H1 (cell line): ENCODE measurements at regions not wholly inside any gene's neighbourhood (a gene's known extent, or its start where the extent isn't known, plus 50 kb on each side); places are given as distances from the start of the nearest gene placed in this dataset.

Experiments used
- BCL11A ChIP-seq, 2 experiments: IDR thresholded peaks; one replicate each; pipeline ENCODE4 v1.6.1; 2011; ENCODE audit warnings: low read depth in 2 of 2, low read length in 2 of 2, mild to moderate bottlenecking in 2 of 2
- CREB1 ChIP-seq: IDR thresholded peaks from 2 replicates; pipeline ENCODE4 v1.6.1; 2012; ENCODE audit warnings: inconsistent platforms
- CTBP2 ChIP-seq: IDR thresholded peaks from 2 replicates; pipeline ENCODE4 v1.7.0; 2011; ENCODE audit warnings: borderline replicate concordance, mild to moderate bottlenecking, moderate library complexity, mixed read lengths, low read length; ENCODE audit not compliant: insufficient read depth, insufficient read length
- CTCF ChIP-seq, 3 experiments: IDR thresholded peaks; 1 replicate in 2 of 3; 2 replicates in 1 of 3; pipeline versions ENCODE4 v1.5.1 to v1.6.1; 2011; ENCODE audit warnings: low read length in 3 of 3, mild to moderate bottlenecking in 3 of 3, inconsistent platforms in 2 of 3, low read depth in 1 of 3, moderate library complexity in 1 of 3; ENCODE audit not compliant: insufficient read depth in 1 of 3; ENCODE audit errors: control extremely low read depth in 1 of 3
- EZH2 ChIP-seq: fragments of 200-600 bp; sonication (generic); IDR thresholded peaks from 2 replicates; pipeline ENCODE4 v1.7.1; 2012; ENCODE audit warnings: low read depth, mild to moderate bottlenecking, moderate library complexity, low read length, inconsistent platforms; ENCODE audit not compliant: severe bottlenecking
- KDM5A ChIP-seq: fragments of 200-600 bp; IDR thresholded peaks from 2 replicates; pipeline ENCODE4 v1.7.1; 2012; ENCODE audit warnings: mild to moderate bottlenecking, low read length, inconsistent platforms, mixed read lengths
- MAX ChIP-seq: IDR thresholded peaks from 2 replicates; pipeline ENCODE4 v1.6.1; 2012; ENCODE audit warnings: inconsistent platforms
- NRF1 ChIP-seq: IDR thresholded peaks from 2 replicates; pipeline ENCODE4 v1.6.1; 2011; ENCODE audit warnings: mild to moderate bottlenecking, low read depth, low read length, improper control_type of control experiment
- POLR2A ChIP-seq, 2 experiments: IDR thresholded peaks; 1 replicate in 1 of 2; 2 replicates in 1 of 2; pipeline ENCODE4 v1.6.1; 2011; ENCODE audit warnings: low read depth in 2 of 2, low read length in 2 of 2, mild to moderate bottlenecking in 2 of 2; ENCODE audit errors: control extremely low read depth in 1 of 2
- SP1 ChIP-seq: IDR thresholded peaks from 2 replicates; pipeline ENCODE4 v1.6.1; 2011; ENCODE audit warnings: low read depth, low read length
- YY1 ChIP-seq: IDR thresholded peaks from 2 replicates; pipeline ENCODE4 v1.6.1; 2011; ENCODE audit warnings: low read depth, mild to moderate bottlenecking, low read length

- TF ChIP-seq POLR2A (IDR thresholded peaks at IDR 0.05; ENCODE audit: control extremely low read depth in 1 of 2, low read depth in 2 of 2, low read length in 2 of 2): no peak
- TF ChIP-seq CTCF (IDR thresholded peaks at IDR 0.05; ENCODE audit: control extremely low read depth in 1 of 3, insufficient read depth in 1 of 3, low read depth in 1 of 3, low read length in 3 of 3): no peak
- TF ChIP-seq YY1: no peak
- TF ChIP-seq BCL11A (IDR thresholded peaks at IDR 0.05; ENCODE audit: low read depth in 2 of 2, low read length in 2 of 2): no peak
- TF ChIP-seq NRF1: no peak
- TF ChIP-seq CREB1: no peak
- no peak for TF ChIP-seq KDM5A
- no peak for TF ChIP-seq EZH2
- TF ChIP-seq CTBP2: no peak
- no peak for TF ChIP-seq SP1
- TF ChIP-seq MAX: no peak
Observed at GRCh38 chr22:47295226-47295901, 532.9 kb downstream of the TBC1D22A start.
